DOHH2 (cell line): ENCODE measurements at regions not wholly inside any gene's neighbourhood (a gene's known extent, or its start where the extent isn't known, plus 50 kb on each side); places are given as distances from the start of the nearest gene placed in this dataset.

Source experiments
- EZH2phosphoT487 ChIP-seq: fragments of 200-600 bp; sonication (generic); IDR thresholded peaks from 2 replicates; pipeline ENCODE4 v1.6.1; 2017; ENCODE audit warnings: borderline replicate concordance, mild to moderate bottlenecking, antibody characterized with exemption, low read length, moderate library complexity, mixed read lengths
- TF ChIP-seq, protein P1 (sequence below): fragments of 200-600 bp; sonication (generic); IDR thresholded peaks from one replicate; pipeline ENCODE4 v1.5.1; 2014; ENCODE audit warnings: antibody characterized with exemption, mild to moderate bottlenecking, low read depth, low read length; ENCODE audit not compliant: poor library complexity, severe bottlenecking

DNA sequence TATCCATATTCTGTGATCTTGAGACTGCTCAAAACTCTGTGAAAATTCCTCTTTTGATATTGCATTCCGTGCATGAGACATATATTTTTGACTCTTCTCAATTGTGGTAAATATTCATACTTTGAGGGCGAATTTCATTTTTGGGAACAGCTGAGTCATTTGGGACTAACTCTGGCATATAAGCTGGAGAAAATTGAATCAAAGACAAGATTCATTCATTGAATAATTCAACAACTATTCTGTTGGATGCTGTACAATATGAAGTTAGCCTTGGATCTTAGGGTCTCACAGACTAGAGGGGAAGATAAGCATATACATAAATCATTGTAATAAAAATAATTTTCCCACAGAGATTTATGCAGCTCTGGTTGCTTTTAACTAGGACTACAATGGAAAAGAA, 183.2 kb upstream of the NEBL start:
- TF ChIP-seq, protein P1, sequence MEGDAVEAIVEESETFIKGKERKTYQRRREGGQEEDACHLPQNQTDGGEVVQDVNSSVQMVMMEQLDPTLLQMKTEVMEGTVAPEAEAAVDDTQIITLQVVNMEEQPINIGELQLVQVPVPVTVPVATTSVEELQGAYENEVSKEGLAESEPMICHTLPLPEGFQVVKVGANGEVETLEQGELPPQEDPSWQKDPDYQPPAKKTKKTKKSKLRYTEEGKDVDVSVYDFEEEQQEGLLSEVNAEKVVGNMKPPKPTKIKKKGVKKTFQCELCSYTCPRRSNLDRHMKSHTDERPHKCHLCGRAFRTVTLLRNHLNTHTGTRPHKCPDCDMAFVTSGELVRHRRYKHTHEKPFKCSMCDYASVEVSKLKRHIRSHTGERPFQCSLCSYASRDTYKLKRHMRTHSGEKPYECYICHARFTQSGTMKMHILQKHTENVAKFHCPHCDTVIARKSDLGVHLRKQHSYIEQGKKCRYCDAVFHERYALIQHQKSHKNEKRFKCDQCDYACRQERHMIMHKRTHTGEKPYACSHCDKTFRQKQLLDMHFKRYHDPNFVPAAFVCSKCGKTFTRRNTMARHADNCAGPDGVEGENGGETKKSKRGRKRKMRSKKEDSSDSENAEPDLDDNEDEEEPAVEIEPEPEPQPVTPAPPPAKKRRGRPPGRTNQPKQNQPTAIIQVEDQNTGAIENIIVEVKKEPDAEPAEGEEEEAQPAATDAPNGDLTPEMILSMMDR = no peak
- TF ChIP-seq EZH2phosphoT487 = no peak
